ENCODE measurements at regions not wholly inside any gene's neighbourhood (a gene's known extent, or its start where the extent isn't known, plus 50 kb on each side); places are given as distances from the start of the nearest gene placed in this dataset.

- DNase-seq: no peak
Observed at GRCh38 chr4:166366012-166366411, 493.0 kb downstream of the TLL1 start.

GRCh38 chr4:166377578-166377977 is 504.5 kb downstream of the TLL1 start:
- DNase-seq: no peak

GRCh38 chr4:166386491-166387360 is 513.7 kb downstream of the TLL1 start:
- DNase-seq: no peak

DNA sequence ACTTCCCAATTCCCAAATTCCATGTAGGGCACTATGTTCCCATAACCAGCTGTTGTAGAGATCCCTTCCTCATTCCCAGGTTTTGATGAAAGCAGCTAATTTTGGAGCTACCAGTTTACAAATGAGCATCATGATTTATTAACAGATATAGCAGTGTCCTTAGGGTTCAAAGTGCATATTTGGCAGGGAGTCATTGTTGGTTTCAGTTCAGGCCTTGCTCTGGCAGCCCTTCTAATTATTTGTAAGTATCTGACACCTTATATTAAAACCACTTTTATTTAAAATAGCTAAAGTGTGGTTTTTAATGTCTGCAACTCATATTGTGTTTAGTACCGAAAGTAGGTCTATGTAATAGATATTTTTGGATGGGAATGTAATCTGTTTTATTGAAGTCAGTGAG is 518.5 kb downstream of the TLL1 start:
- DNase-seq: no peak

- no peak for DNase-seq
Observed at GRCh38 chr4:166399021-166399420, 526.0 kb downstream of the TLL1 start.

DNA sequence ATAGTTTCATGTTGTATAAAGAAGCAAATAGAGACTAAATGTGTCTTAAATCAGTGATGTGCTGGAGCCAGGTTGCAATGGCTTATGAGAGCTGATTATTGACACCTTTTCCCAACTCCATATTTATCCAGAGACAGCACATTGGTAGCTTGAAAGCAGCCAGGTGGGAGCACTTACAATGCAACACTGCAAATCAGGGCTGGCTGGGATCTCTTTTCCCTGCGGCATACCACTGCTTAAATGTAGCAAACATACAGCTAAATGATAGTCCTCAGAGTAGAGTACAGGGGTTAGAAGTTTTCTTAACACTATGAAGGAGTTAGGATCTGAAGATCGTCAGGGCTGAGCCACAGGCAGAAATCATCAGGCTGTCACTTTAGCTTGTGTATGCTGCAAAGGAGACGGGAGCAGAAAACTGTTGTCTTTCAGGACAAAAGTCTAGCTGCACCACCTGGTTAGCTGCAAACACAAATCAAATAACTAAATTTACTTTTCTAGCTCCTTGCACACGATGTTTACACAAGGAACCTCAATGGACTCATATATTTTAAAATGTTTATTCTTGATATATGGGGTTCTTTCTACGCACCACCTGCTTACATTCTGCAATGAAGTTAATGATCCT is 527.3 kb downstream of the TLL1 start:
- no peak for DNase-seq

GRCh38 chr4:166413356-166413755 is 540.3 kb downstream of the TLL1 start:
- DNase-seq: no peak

DNA sequence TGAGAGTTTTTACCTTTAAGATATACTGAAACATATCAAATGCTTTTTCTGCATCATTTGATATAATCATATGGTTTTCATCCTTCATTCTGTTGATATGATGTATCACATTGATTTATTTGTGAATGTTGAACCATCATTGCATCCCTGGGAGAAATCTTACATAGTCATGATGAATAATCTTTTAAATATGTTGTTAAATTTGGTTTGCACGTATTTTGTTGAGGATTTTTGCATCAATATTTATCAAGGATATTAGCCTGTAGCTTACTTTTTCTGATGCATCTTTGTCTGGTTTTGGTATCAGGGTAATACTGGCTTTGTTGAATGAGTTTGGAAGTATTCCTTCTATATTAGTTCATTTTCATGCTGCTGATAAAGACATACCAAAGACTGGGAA is 541.4 kb downstream of the TLL1 start:
- DNase-seq: no peak

- DNase-seq: no peak
Observed at GRCh38 chr4:166415749-166416148, 542.7 kb downstream of the TLL1 start.

DNA sequence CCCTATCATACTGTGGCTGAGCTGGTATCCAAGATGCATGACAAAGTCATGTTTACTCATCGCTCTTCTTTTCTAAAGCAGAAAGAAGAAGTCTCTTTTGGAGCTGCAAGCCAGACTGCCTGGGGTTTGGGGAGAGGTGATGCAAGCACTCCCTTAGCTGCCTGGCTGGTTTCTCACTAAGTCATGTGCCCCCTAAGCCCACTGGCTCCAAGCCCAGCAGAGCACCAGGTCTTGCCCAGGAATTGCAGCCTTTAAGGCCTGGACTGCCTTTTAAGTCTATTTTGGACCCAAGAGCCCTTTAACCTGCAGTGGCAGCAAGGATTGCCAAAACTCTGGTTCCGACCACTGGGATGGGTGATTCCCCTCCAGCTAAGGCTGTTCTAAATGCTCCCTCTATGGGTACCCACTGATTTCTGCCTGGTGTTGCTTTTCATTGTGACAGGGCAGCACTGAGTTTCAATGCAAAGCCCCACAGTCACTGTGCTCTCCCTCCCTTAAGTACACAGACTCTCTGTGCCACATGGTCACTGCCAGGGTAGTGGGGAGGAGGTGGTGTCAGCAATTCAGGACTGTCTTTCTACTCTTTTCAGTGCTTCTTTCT is 548.6 kb downstream of the TLL1 start:
- DNase-seq: no peak

DNA sequence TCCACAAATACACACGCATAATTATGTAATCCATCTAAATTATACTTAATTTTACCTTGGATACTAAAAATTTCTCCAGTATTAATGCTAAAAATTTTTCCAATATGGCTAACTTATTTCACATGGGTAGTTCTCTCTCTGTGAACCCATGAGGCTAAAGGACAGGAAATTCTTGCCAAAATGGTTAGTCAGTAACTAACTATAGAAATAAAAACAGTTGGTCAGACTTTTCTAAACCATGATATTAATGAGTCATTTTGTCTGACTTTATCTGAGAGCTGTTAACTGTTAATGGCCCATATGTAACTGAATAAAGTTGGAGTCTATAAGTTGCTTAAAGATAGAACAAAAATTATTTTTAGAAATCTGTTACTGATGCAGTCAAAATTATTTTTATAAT is 549.4 kb downstream of the TLL1 start:
- DNase-seq: no peak

DNA sequence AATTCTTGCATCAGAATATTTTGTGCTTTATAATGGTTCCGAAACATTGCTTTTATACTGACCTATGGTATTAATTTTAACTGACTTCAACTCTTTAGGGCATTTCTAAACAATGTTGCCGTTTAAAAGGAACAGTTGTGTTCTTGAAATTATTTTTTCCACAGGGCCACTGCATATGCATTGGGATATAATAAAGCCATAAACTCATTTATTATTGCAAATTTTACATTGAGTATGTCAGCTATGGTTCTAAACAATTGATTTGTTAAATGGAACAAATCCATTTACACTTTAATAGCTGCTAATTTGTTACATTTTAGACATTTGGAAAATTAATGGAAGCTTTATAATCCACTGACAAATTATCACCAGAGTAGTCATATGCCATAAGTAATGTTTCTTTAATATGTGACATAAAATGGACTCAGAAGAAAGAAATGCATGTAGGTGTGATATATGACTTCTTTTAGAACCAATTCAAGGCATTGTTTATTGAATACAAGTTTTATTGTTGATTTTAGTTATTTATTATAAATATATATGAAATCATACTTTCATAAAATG is 553.3 kb downstream of the TLL1 start:
- DNase-seq: no peak

GRCh38 chr4:166432125-166432524 is 559.1 kb downstream of the TLL1 start:
- no peak for DNase-seq

- DNase-seq: no peak
Observed at GRCh38 chr4:166432842-166433241, 559.8 kb downstream of the TLL1 start.

DNA sequence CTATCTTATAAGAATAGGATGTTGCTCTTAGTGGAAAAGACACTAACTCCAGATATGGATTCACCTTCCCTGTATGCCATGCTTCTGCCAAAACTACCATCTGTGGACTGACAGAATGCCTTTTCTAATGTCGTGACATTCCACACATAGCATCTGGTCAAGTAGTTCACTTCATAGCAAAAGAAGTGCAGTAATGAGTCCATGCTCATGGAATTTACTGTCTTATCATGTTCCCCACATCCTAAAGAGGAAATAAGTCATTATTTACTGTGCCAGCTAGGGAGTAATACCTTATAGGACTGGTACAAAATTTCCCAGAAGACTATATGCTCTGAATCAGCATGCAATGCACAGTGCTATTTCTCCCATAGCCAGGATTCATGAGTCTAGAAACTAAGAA is 562.4 kb downstream of the TLL1 start:
- no peak for DNase-seq

DNA sequence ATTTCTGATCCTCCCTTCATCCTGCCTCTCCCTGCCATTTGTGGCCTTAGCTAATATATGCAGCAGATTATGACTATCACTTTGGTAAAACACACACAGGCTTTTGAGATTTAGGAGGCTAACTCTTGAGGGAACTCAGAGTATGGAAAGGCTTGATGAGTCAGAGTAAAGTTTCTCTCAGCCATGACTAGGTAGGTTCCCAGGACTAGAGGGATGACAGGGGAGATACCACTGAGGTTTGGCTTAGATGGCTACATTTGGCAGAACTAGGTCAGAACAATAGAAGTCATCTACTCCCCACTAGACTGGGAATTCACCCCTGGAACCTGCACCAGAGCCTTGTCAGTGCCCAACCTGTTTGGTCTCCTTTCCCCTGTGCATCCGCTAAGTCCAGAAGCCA is 585.7 kb downstream of the TLL1 start:
- DNase-seq: no peak

GRCh38 chr4:166459621-166460020 is 586.6 kb downstream of the TLL1 start:
- no peak for DNase-seq

- DNase-seq: no peak
Observed at GRCh38 chr4:166460769-166461550, 587.9 kb downstream of the TLL1 start.

DNA sequence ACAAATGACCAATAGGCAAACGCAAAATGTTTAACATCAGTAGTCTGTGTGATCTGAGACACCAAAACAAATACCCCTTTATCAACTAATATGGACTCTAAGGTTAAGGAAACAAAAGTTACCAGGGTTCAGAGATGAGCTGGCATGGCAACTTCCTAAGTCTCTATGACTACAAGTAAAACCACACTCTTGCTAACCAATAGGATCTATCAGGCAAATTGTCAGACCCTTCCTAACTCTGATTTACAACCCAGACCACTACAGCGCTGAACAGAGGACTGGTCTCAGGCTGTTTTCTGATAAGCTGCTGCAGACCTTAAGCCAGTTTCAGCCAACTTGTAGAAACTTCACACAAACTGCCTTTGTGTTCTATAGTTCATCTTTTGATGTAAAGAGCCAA is 608.0 kb downstream of the TLL1 start:
- DNase-seq: no peak

- DNase-seq: no peak
Observed at GRCh38 chr4:166481739-166482138, 608.7 kb downstream of the TLL1 start.

DNA sequence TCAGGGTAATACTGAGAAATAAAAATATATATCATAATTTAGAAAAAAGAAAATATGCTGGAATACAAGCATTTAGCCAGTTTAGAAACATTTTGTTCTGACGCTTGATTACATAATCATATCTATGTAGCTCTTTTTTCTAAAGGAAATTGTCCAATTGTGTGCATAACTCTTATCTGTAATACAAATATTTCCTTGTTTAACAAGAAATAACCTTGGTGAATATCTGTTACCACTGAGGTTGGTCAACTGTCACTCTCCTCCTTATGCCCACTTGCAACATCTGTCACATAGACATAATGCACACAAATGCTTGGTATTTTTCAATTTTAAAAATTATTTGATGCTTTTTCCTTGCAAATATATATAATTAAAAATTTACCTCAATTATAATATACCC is 609.7 kb downstream of the TLL1 start:
- DNase-seq: no peak

DNA sequence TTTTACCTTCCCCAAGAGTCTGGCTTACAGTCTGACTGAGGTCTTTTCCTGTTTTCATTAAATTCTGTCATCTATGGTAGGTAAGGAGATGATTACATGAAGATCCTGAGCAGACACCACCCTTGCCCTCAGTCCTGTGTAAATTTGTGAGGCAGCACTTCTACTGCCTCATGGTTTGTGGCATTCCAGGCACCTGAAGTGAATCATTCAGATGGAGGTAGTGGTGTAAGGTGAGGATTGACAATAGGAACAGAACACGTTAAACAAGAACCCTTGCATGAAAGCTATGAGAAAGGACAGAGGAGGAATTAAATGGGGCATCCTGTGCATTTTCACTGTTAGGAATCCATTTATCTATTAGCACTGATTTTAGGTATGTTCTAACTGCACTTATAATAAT is 618.6 kb downstream of the TLL1 start:
- no peak for DNase-seq

DNA sequence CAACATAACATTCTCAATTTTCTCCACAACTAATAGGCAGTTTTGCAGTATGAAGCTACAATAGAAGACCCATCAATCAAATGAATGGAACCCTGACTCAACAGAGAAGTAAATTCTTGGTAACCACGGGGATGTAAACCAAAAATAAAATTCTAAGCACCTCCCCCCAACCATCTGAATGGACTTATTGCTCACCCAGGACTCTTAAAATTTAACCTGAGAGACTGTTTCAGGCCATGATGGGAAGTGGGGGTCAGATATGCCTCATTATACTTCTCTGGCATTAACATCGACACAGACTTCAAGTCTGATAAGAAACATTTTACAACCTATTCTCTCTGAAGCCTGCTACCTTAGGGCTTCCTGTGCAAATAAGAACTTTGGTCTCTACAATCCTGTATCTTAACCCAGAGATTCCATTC is 620.9 kb downstream of the TLL1 start:
- no peak for DNase-seq

All from right kidney (tissue), 1 donor.